HG03442 (cell line): ENCODE measurements at regions not wholly inside any gene's neighbourhood (a gene's known extent, or its start where the extent isn't known, plus 50 kb on each side); places are given as distances from the start of the nearest gene placed in this dataset.
"Not testable (repeated sequence)": the region's sequence is repeated elsewhere in the genome, so short reads cannot be mapped to it uniquely, and the experiment has no call there.

Experiments
- ATAC-seq: cut with Tn5 transposase; IDR thresholded peaks from one replicate; pipeline ENCODE4 v1.9.1; 2021; ENCODE audit warnings: mild to moderate bottlenecking, moderate library complexity; ENCODE audit not compliant: unreplicated experiment

- ATAC-seq: no peak
Measured at GRCh38 chr6:16909658-16910360, 148.5 kb upstream of the ATXN1 start.

GRCh38 chr6:16907991-16908390, 146.7 kb upstream of the ATXN1 start:
- ATAC-seq: no peak

- no peak for ATAC-seq
Measured at GRCh38 chr6:16904957-16905356, 143.7 kb upstream of the ATXN1 start.

DNA sequence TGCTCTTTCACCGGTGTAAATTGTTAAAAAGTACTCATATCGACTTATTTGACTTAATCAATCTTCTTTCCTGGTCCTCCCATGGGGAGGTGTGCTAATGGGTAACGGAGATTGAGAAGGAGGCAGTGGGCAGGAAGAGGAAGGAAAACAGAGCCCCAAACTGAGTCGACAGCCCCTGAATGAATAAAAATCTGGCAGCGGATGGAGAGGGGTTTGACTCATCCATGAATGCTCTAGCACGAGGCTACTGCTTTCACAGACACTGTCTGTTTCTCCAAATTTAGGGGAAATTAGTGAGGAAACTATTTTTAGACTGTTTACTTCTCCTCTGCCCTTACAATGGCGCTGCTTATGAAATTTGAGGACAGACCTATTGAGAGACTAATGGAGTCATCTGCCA, 142.2 kb upstream of the ATXN1 start:
- no peak for ATAC-seq

DNA sequence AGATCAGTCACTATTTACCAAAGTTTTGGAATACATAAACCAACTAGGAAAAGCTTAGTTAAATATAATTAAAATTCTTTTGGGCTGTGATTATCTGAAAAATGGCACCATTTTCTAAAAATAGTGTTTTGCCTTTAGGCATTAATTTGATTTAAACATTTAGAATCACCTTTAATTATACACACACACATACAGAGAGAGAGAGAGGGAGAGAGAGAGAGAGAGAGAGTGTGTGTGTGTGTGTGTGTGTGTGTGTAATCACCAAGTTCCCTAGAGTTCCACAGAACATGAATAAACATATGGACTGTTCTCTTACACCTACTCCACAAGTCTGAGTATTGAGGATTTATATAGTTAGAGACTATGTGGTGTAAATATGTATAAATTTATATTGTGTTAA, 141.2 kb upstream of the ATXN1 start:
- ATAC-seq: no peak

GRCh38 chr6:16901782-16902181, 140.5 kb upstream of the ATXN1 start:
- ATAC-seq: no peak

DNA sequence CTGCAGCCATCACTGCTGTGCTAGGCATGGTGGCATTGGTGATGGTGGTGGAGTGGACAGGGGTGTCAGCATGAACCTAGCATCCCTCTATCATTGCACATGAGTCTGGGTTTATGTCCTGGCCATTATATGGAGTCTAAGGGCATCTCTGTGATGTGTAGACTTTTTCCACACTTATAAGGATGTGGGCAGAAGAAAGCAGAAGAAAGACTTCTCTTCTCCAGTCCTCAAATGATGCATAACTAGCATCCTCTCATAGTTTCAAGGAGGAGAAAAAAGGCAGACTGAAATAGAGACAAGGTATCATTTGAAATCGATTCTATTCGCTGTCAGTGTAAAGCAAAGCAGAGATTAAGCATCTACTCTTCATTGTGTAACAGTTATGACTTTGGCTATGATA, 140.0 kb upstream of the ATXN1 start:
- no peak for ATAC-seq

DNA sequence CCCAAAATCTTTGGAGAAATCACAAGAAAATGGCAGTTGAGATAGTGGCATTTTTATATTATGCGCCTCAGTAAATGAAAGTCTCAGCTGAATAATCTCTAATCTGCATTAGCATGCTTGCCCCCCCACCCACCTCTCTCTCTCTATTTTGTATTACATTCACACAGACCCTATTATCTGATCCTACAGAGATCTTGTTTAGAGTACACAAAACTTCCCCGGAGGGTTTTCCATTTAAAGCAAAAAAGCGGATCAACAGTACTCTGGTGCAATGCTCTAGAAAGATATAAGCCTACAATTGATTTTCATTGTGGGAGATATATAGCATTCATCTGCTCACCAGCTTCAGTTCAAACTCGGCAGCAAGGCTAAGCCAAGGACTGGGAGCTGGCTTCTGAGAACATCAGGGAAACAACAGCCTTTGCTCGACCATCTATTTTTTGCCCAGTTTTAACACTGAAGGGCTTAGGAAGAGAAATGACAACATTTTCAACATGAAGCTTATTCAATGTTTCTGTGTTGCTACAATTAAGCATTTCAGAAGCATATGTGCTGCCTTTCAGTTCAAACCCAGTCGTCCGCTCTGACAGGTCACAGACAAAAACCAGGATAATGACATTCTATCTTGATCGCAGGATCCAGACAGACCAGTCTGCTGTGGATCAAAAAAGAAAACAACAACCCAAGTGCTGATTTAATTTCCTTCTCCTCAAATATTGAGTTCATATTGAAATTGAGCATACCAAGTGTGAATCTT, 137.6 kb upstream of the ATXN1 start:
- ATAC-seq: no peak

- ATAC-seq: no peak
Measured at GRCh38 chr6:16897669-16898068, 136.4 kb upstream of the ATXN1 start.

GRCh38 chr6:16894301-16894700, 133.0 kb upstream of the ATXN1 start:
- ATAC-seq: no peak

- ATAC-seq: not testable (repeated sequence)
Measured at GRCh38 chr6:16891110-16891509, 129.8 kb upstream of the ATXN1 start.

GRCh38 chr6:16885411-16886160, 124.3 kb upstream of the ATXN1 start:
- ATAC-seq: no peak

DNA sequence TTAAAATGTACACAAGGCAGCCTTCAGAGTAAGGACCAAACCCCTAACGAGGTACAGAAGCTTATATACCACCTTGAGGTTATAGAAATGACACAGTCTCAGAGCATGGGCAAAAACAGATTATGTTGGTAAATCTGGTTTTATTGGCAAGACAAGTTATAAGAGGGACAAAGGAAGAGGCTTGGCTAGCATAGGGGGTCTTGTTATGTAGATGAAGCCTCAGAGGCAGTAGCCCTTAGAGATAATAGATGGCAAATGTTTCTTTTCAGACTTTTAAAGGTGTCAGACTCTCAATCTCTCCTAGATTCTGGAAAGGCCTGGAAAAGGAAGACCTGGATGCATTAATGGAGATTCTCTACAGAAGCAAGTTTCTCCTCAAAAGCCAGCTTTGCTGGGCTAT, 123.3 kb upstream of the ATXN1 start:
- ATAC-seq: no peak

DNA sequence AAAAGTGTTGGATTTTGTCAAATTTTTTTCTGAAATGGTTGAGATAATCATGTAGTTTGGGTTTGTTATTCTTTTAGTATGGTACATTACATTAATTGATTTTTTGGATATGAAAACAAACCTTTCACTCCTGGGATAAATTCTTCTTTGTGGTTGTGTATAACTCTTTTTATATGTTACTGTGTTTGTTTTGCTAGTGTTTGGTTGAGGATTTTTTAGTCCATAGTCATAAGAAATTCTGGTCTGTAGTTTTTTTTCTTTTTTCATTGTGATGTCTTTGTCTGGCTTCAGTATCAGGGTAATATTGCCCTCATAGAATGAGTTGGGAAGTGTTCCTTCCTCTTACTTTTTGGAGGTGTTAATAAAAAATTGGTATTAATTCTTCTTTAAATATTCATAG, 122.2 kb upstream of the ATXN1 start:
- no peak for ATAC-seq

GRCh38 chr6:16882230-16882629, 121.0 kb upstream of the ATXN1 start:
- no peak for ATAC-seq

DNA sequence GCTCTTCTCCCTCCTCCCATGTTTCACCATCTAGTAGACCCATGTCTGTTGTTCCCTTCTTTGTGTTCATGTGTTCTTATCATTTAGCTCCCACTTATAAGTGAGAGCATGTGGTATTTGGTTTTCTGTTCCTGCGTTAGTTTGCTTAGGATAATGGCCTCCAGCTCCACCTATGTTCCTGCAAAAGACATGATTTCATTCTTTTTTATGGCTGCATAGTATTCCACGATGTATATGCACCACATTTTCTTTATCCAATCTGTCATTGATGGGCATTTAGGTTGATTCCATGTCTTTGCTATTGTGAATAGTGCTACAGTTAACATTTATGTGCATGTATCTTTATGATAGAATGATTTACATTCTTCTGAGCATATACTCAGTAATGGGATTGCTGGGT, 115.6 kb upstream of the ATXN1 start:
- ATAC-seq: not testable (repeated sequence)

GRCh38 chr6:16876201-16876600, 114.9 kb upstream of the ATXN1 start:
- no peak for ATAC-seq

DNA sequence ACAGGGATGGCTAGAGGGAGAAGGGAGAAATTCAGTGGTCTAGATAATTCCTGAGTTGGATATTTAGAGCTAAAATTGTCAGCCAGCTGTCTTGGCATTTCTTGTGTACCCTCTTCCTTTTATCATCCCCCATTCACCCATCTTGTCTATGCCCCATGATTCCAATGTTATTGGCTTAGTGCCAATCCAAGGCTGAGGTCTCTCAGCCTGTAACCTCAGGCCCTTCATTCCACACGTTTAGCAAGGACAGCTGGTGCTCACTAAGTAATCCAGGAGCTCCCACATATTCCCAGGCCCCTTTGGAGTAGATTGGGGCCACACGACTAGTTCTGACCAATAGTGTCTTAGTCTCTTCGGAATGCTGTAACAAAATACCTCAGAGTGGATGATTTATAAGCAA, 112.4 kb upstream of the ATXN1 start:
- ATAC-seq: no peak

- ATAC-seq: no peak
Measured at GRCh38 chr6:16872543-16873235, 111.4 kb upstream of the ATXN1 start.

DNA sequence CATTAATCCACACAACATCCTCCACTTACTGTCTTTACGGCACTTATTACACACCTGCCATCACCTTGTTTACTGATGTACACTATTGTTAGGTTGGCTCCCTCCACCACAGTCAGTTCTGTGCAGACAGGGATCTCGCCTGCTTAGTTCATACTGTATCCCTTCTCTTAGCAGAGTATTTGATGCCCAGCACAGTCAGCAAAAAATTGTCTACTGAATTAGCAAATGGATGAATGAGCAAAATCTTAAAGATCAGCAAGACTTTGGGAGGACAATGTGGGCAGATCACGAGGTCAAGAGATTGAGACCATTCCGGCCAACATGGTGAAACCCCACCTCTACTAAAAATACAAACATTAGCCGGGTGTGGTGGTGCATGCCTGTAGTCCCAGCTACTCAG, 109.8 kb upstream of the ATXN1 start:
- no peak for ATAC-seq

GRCh38 chr6:16868968-16869367, 107.7 kb upstream of the ATXN1 start:
- no peak for ATAC-seq
